GM12891 (cell line): ENCODE measurements at regions not wholly inside any gene's neighbourhood (a gene's known extent, or its start where the extent isn't known, plus 50 kb on each side); places are given as distances from the start of the nearest gene placed in this dataset.

Experiments
- DNase-seq: peaks from one replicate; pipeline ENCODE4 v3.0.0; 2011; ENCODE audit warnings: low spot score; ENCODE audit not compliant: insufficient read length
- FAIRE-seq: peaks from 2 replicates; lab custom pipeline; 2011; peaks lifted over from hg19 to GRCh38; lab: Jason Lieb, UNC
- PAX5 ChIP-seq: IDR thresholded peaks from 2 replicates; pipeline ENCODE4 v1.6.1; 2011; ENCODE audit warnings: low read length, moderate library complexity, mild to moderate bottlenecking; ENCODE audit not compliant: insufficient read depth, severe bottlenecking
- POLR2A ChIP-seq: IDR thresholded peaks from 2 replicates; pipeline ENCODE4 v1.6.1; 2011; ENCODE audit warnings: low read depth, low read length, control low read depth
- POLR2AphosphoS5 ChIP-seq: IDR thresholded peaks from 2 replicates; pipeline ENCODE4 v1.6.1; 2011; ENCODE audit warnings: low read depth, low read length, control low read depth
- POU2F2 ChIP-seq: IDR thresholded peaks from 2 replicates; pipeline ENCODE4 v1.6.1; 2011; ENCODE audit warnings: low read depth, mild to moderate bottlenecking, control low read depth, low read length, moderate library complexity
- SPI1 ChIP-seq: IDR thresholded peaks from 2 replicates; pipeline ENCODE4 v1.6.1; 2011; ENCODE audit warnings: low read depth, low read length, control low read depth
- TAF1 ChIP-seq: IDR thresholded peaks from 2 replicates; pipeline ENCODE4 v1.6.1; 2011; ENCODE audit warnings: low read depth, low read length, control low read depth

DNA sequence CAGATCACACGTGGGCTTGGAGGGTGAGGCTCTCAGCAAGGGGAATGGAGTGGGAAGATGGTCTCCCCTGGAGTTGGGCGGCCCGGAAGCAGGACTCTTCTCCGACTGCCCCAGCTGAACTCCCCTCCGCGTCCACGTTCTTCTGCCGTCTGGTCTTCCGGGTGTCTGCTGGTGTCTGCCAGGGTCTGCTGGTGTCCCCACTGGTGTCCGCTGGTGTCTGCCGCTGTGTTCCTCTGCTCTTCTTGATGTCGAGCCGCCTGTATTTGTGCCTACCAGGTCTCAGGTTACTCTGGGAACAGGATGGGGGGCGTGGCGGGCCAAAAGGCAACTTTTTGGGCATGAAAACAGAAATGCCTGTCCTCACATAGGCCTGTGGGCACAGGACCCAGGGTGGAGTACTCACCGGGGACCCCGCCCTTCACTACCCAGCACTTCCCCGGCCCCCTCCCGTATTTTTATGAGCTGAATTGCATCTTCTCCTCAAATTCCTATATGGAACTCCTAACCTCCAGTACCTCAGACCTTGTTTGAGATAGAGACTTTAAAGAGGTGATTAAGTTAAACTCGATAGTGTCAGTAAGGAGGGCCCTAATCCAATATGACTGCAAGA, 675.4 kb downstream of the SEMA5A start:
- TF ChIP-seq POLR2AphosphoS5 (no peak), PAX5 (no peak), TAF1 (no peak)
- DNase-seq (no peak), FAIRE-seq (no peak)

GRCh38 chr5:8870959-8871355, 674.9 kb downstream of the SEMA5A start:
- no peak for DNase-seq
- FAIRE-seq, result no peak
- TF ChIP-seq TAF1 (no peak), POU2F2 (no peak), POLR2AphosphoS5 (no peak)

- DNase-seq (no peak), FAIRE-seq (no peak)
- TF ChIP-seq SPI1, result no peak
- TF ChIP-seq TAF1, result no peak
- no peak for TF ChIP-seq POLR2AphosphoS5
- no peak for TF ChIP-seq POU2F2
- no peak for TF ChIP-seq POLR2A
- no peak for TF ChIP-seq PAX5
Observed at GRCh38 chr5:8871446-8871845, 674.4 kb downstream of the SEMA5A start.

GRCh38 chr5:8875722-8876121, 670.2 kb downstream of the SEMA5A start:
- DNase-seq (no peak), FAIRE-seq (no peak)
- TF ChIP-seq PAX5, result no peak
- TF ChIP-seq POLR2AphosphoS5, result no peak
- no peak for TF ChIP-seq TAF1
- TF ChIP-seq POU2F2, result no peak
- TF ChIP-seq POLR2A, result no peak

DNA sequence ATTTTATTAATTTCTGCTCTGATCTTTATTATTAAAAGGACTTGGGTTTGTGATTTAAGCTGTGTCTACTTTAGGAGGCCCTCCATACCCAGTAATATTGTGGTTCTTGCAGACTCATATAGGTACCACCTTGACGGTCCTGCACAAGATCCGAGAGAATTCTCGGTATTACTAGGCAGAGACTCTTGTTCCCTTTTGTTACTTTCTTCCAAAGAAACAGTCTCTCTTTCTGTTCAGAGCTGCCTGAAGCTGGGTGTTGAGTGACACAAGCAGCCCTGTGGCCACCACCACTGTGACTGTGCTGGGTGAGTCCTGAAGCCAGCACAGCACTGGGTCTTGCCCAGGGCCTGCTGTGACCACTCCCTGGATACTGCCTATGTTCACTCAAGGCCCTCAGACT, 666.6 kb downstream of the SEMA5A start:
- TF ChIP-seq TAF1, result no peak
- 0 out of 2 replicates have a peak, but pooled peaks have one; percentile 9 for TF ChIP-seq SPI1
- no peak for FAIRE-seq
- no peak for DNase-seq

DNA sequence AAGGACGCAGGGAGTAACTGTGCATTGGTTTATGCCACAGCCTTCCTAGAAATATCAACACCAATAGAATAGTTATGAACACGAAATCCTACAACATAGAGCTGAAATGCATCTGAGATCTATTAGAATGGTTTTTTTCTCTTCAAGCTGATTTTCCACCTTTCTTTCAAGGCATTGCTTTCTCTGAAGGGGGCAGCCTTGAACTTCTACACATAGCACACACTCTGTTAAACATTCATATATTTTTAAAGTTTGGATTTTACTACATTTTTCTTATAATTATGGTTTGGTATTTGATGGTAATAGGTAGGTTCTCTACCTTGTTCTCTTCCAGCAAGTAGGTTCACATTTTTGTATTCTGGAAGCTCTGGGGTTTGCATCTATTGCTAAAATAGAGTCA, 661.8 kb downstream of the SEMA5A start:
- FAIRE-seq, result no peak
- TF ChIP-seq SPI1, result no peak
- TF ChIP-seq POLR2AphosphoS5, result no peak
- TF ChIP-seq PAX5, result no peak
- DNase-seq, result no peak

DNA sequence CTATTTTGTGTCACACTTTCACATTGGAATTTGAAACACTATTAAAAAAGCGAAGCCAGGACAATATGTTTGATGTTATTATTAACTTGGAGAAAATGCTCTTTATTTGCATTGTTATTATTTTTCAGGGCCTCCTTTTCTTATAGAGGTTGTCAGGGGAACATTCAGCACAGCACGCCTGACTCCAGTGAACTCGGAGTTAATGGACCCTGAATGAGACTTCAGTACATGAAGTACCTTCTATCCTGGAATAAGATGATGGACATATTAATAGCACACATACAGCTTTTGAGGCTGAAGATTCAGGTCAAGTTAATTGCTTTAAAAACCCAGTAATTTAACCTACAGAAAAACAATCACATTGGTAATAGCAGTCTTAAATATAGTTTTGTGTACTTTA, 652.9 kb downstream of the SEMA5A start:
- DNase-seq (no peak), FAIRE-seq (no peak)
- TF ChIP-seq POLR2AphosphoS5, result no peak
- no peak for TF ChIP-seq SPI1
- no peak for TF ChIP-seq POU2F2
- TF ChIP-seq PAX5, result no peak
- no peak for TF ChIP-seq TAF1
- TF ChIP-seq POLR2A, result no peak

DNA sequence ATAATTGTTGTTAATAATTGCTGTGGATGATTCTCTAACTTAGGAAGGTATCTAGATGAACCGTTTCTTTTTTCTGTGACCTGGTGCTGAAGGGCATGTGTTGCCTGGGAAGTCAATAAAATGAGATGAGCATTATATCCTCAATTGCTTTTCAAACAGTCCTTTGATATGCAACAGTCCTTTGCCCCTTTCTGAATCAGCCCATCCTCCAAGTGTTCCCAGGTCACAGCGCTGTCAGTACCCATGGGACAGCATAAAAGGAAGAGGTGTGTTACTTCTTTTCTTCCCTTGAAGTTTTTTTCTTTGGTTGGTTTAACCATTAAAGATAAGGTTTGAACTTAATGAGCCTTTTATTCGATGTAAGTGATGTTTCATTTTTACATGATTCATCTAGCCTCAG, 651.8 kb downstream of the SEMA5A start:
- no peak for TF ChIP-seq PAX5
- TF ChIP-seq POLR2AphosphoS5, result no peak
- DNase-seq (no peak), FAIRE-seq (no peak)

GRCh38 chr5:8895062-8895461, 650.8 kb downstream of the SEMA5A start:
- TF ChIP-seq PAX5 (no peak), POU2F2 (no peak), POLR2A (no peak), TAF1 (no peak), SPI1 (no peak), POLR2AphosphoS5 (no peak)
- DNase-seq (no peak), FAIRE-seq (no peak)

DNA sequence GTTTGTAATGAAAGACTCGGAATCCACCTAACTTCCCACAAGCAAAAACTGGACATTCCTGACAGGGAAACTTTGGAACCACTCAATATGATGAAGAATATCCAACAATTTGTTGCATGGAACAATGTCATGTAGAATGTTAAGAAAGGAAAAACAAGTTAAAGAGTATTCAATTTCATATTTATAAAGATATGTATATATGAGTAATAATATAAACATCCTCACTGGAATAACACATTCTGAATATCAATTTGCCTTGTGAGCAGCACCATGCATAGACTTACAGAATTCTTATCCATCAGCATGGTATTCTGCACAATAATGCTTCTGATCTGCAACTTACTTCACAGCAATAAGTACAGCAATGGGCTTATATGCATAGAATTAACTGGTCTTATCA, 650.3 kb downstream of the SEMA5A start:
- FAIRE-seq (no peak), DNase-seq (no peak)
- TF ChIP-seq POLR2A (no peak), TAF1 (no peak), POU2F2 (no peak), SPI1 (no peak), POLR2AphosphoS5 (no peak), PAX5 (no peak)

DNA sequence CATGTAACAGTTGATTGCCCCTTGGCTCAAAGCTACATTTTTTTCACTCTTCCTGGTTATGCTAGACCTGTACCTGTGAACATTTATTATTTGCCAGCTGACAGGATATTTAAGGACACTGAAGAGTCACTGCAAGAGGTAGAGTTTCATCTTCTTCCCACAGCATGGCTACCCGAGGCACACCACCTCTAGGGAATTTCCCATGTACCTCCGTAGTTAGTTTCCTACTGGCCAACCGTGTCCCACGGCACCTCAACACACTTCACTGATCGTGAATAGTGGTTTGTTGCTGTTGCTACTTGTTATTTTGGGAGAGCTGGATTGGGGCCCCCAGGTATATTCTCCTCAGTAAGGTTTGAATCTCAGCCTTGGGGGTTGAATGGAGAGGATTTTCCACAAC, 648.6 kb downstream of the SEMA5A start:
- FAIRE-seq, result no peak
- no peak for DNase-seq

DNA sequence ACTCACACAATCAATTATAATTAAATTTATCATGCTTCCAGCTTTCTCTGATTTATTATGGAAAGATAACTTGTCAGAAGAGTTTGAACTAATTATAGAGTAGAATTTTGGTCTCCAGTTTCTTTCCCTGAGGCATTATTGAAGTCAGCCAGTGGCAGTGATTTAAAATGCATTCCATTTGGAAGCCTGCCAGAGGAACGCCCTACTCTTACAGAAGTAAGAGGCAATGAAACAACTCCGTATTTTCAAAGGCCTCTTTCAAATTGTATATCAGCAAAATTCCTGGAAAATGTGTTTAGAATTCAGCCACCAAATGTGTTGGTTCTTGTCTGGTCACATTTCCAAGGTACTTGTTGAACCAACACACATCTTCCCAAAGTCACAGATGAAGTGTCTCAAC, 640.9 kb downstream of the SEMA5A start:
- TF ChIP-seq POU2F2, result no peak
- no peak for TF ChIP-seq TAF1
- no peak for TF ChIP-seq SPI1
- no peak for TF ChIP-seq PAX5
- DNase-seq (no peak), FAIRE-seq (no peak)

More for the DNA sequence above, 648.6 kb downstream of the SEMA5A start:
- TF ChIP-seq TAF1 (no peak), SPI1 (no peak), PAX5 (no peak), POU2F2 (no peak), POLR2A (no peak), POLR2AphosphoS5 (no peak)
